HG02588 (cell line): ENCODE measurements at regions not wholly inside any gene's neighbourhood (a gene's known extent, or its start where the extent isn't known, plus 50 kb on each side); places are given as distances from the start of the nearest gene placed in this dataset.
"Not testable (repeated sequence)": the region's sequence is repeated elsewhere in the genome, so short reads cannot be mapped to it uniquely, and the experiment has no call there.

Source experiments
- ATAC-seq: cut with Tn5 transposase; IDR thresholded peaks from one replicate; pipeline ENCODE4 v1.9.1; 2021; ENCODE audit warnings: mild to moderate bottlenecking, moderate library complexity; ENCODE audit not compliant: unreplicated experiment

DNA sequence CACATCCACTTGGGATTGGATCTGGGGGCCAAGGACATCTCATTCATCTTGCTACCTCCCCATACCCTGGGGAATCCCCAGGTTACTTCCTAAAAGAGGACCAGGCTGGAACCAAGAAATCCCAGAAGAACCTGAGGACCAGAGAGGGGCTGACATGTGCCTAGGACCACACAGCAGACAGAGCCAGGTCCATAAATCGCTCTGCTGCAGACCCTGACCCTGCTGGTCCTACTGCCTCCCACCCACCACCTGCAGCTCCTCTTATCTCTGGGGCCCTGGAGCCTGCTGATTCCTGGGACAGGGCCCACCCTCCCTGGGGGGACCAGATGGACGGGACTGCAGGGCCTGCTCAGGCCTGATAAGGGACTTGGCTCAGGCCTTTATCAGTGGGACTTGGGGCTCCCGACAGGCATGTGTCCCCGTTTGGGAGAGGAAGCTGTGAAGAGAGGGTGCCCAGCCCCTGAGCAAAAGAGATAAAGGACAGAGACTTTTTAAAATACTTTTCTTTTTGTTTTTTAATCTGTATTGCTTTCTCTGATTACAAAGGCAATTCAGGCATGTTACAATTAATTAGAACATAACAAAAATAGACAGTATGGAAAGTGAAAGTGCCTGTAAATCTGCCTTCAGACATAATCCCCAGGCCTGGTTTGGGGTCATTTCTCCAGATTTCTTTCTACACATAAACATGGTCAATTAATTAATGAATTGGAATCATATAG lies 101.3 kb upstream of the LARP1 start:
- no peak for ATAC-seq

DNA sequence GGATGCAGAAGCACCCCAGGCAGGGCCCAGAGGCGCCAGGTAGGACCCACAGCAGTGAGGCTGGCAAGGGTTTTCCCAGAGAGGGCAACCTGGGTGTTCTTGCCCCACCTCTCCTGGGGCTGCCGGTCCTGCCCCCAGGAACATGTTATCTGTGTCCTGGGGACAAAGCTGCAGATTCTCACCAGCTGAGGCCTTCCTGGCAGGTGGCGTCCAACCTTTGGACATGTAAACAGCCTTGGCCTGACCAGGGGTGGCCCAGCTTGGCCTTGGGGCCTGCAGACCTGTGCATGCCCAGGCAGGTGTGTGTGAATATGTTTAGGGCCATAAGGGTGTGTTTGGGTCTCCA lies 101.8 kb upstream of the LARP1 start:
- ATAC-seq: no peak

DNA sequence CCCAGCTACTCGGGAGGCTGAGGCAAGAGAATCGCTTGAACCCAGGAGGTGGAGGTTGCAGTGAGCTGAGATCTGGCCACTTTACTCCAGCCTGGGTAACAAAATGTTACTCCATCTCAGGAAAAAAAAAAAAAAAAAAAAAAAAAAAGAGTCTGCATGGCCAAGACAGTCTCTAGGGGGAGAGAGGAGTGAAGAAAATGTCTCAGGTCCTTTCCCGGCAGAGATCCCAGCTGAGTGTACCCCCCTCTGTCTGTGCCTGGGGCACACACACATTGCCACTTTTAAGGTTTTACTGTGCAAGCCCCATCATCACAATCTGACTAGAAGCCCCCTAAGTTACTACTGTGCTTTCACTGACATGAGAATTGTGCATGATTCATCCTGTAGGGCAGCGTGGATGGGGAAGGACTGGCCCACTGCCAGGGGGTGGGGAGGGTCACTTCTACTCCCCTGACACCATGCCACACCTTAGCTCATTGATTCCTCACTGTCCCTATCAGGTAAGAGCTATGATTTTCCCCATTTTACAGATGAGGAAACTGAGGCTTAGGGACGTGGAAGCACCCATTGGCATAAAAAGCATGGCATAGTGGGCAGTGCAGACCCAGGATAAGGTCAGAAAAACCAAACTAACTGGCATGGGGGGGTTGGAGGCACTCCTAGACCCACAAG lies 102.3 kb upstream of the LARP1 start:
- ATAC-seq: no peak

DNA sequence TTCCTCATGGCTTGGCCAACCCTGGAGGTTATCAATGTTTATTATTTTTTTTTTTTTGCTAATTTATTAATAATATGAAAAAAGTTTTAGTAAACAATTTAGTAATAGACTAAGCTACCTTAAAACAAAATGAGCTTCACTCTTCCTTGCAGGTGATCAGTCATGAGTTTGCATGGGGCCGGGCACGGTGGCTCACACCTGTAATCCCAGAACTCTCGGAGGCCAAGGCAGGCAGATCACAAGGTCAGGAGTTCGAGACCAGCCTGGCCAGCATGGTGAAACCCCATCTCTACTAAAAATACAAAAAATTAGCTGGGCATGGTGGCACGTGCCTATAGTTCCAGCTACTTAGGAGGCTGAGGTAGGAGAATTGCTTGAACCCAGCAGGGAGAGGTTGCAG lies 103.4 kb upstream of the LARP1 start:
- not testable (repeated sequence) for ATAC-seq

DNA sequence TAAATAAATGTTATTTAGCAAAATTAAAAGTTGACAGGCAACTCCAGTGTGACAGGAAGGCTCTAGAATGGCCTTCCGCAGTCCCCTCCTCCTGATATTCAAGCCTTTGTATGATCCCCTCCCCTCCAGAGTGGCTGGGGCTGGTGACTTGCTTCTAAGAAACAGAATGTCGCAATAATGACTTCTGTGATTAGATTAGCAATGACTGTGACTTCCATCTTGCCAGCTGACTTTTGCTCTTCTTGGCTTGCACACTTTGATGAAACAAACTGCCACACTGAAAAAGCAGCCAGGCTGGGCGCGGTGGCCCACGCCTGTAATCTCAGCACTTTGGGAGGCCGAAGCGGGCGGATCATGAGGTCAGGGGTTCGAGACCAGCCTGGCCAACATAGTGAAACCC lies 106.5 kb upstream of the LARP1 start:
- ATAC-seq: no peak

DNA sequence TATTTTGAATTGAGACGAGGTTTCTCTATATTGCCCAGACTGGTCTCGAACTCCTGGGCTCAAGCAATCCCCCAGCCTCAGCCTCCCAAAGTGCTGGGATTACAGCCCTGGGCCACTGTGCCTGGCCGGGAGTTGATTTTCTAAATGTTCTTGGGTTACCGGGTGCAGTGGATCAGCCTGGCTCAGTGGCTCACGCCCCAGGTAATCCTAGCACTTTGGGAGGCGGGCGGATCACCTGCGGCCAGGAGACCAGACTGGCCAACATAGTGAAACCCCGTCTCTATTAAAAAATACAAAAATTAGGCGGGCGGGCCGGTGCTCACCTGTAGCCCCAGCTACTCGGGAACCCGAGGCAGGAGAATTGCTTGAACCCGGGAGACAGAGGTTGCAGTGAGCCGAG lies 106.9 kb upstream of the LARP1 start:
- ATAC-seq: no peak

DNA sequence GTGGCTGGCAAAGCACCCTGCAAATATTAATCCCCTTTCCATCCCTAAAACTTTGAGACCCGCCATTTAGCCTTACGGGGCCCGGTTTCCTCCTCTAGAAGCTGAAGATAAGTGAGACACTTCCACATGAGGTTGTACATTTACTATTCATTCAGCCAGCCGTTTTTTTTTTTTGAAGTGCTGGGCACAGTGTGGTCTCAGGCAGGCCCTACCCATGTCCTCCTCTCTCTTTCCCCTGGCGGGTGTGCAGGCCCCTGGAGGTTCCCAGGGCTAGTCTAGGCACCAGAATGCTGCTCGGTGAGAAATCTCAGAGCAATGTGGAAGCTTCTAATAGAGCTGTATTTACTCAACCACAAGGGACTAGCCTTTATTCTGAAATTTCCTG lies 107.4 kb upstream of the LARP1 start:
- ATAC-seq: no peak

DNA sequence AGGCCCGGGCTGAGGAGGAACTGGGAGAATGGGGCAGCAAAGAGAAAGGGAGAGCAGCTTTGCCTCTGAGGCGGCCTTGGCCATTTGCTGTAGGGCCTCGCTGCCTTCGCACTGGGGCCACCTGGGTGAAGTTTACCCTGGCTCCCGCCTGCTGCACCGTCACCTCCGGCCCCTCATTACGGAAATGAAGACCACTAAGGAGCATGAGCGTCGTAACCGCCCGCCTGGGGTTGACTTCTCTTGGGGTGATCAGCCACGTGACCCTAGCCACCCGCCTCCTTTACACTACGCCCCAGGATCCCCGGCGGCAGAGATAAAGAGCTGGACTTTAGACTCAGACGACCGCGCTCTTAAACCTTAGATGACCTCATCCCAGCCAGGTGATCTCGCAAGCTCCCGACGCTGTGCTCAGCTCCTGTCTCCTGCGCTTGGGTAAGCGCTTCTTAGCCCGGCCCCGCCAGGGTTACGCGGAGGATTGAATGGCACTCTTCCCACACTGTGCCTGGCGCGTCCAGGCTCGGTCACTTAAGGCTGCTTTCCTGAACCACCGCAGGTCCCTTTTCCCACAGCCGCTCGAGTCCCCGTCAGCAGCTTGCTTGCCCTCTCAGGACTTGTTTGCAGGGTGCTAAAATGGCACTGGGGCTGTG lies 107.9 kb upstream of the LARP1 start:
- peak; percentile 85 for ATAC-seq

DNA sequence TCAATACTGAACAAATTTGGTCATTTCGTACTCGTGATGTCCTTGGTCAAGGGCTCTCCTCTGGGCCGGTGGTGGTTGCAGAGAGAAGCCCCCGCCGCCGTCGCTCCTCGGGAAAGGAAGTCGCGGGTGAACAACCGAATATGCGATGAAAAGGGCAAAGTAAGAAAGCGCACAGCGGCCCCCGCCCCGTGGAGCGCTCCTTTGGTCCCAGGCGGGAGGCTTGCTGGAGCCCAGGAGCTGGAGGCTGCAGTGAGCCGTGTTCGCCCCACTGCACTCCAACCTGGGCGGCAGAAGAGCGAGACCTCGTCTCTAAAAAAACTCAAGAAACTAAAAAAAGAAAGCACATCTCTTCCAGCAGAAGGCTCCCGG lies 108.4 kb upstream of the LARP1 start:
- no peak for ATAC-seq

DNA sequence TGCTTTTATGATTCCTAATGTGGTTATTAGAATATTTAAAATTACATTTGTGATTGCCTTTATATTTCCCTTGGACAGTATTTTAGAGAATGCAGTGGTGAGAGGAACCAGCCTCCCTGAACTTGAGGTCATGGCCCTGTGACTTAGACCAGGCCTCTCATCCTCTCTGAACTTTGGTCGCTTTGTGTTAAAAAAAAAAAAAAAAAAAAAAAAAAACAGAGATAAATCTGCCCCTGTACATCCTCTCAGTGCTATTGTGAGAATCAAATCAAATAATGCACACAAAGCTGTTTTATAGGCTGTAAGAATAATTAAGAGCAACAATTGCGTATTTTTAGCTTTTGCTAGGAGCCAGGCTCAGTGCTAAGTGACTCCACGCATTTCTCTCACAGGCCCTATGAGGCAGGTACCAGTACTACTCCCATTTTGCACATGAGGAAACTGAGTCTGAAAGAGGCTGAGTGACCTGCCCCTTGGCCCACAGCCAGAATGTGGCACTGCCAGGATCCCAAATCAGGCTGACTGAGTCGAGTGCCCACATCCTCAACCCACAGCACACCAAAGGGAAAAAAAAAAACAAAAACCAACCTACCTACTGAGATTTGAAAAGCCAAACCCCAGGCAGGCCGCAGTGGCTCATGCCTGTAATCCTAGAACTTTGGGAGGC lies 110.3 kb upstream of the LARP1 start:
- no peak for ATAC-seq

DNA sequence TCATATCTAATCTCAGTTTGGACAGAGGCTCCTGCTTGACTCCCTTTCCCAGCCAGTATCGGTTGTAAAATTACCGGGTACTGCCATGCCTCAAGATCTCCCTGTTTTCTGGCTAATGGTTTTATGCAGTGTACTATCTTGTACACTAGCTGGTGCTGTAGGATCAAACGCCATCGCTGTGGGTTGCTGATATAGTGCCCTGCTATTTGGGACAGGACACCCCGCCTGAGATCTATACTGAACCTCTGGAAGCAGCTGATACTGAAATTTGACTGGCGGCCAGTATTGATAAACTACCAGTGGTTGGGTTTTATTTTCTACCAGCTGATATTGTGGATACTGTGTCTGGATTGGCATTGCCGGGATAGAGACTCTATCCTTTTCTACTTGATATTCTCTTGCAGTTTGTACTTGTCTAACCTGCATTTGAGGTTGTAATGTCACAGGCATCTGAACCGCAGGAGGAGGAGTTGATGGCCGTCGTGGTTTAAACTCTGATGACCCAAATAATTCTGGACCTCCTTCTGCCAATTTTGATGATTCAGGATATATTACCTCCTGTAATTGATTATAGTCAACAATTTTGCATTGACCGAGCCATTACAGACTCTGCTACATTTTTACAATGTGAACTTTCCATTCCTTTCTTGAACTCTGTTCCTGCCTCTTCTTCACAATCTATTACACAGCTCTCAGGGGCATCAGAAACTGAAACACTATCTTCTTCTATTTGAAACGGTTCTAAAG lies 112.5 kb upstream of the LARP1 start:
- ATAC-seq: no peak

DNA sequence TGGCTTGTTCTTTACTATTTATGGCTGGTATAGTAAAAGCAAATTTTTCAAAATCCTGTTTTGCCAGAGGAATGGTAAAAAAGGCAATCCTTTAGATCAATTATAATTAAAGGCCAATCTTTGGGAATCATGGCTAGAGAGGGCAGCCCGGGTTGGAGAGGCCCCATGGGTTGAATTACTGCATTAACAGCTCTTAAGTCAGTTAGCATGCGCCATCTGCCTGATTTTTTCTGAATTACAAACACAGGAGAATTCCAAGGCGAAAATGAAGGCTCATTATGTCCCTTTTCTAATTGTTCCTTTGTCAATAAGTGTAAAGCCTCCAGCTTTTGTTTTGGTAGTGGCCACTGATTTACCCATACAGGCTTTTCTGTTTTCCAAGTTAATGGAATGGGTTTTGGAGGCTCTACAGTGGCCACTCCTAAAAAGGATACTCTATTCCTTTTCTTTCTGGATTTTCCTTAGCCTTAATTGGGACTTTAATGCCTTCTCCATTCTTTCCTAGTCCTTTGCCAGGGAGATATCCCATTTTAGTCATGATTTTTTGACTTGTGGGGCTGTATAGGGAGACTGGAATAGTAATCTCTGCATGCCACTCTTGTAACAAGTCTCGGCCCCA lies 114.9 kb upstream of the LARP1 start:
- not testable (repeated sequence) for ATAC-seq

DNA sequence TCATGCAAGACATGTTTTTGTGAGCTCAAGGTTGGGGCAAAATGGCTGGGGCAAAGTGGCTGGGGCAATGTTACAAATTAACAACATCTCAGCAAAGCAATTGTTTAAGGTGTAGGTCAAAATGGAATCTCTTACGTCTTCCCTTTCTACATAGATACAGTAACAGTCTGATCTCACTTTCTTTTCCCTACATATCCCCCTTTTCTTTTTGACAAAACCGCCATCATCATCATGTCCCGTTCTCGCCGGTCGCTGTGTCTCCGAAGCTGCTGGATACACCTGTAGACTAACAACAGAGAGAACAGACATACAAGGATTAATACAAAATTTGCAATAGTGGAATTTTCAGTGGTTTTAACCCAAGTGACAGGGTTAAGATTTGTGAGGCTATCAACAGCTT lies 118.4 kb upstream of the LARP1 start:
- ATAC-seq: not testable (repeated sequence)

DNA sequence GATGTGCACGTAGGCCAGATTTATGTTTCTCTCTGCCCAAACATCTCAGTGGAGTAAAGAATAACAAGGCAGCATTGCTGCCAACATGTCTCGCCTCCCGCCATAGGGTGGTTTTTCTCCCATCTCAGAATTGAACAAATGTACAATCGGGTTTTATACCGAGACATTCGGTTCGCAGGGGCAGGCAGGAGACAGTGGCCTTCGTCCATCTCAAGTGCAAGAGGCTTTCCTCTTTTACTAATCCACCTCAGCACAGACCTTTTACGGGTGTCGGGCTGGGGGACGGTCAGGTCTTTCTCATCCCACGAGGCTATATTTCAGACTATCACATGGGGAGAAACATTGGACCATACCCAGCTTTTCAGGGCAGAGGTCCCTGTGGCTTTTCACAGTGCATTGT lies 118.9 kb upstream of the LARP1 start:
- ATAC-seq: not testable (repeated sequence)

DNA sequence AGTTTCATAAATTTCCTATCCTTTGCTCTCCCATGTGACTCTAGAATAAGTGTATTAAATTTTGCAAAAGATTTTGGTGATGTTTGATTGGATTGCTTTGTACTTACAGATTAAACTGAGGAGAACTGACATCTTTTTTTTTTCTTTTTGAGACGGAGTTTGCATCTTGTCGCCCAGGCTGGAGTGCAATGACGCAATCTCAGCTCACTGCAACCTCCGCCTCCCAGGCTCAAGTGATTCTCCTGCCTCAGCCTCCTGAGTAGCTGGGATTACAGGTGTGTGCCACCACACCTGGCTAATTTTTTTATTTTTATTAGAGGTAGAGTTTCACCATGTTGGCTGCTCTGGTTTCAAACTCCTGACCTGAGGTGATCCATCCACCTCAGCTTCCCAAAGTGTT lies 121.4 kb upstream of the LARP1 start:
- not testable (repeated sequence) for ATAC-seq

DNA sequence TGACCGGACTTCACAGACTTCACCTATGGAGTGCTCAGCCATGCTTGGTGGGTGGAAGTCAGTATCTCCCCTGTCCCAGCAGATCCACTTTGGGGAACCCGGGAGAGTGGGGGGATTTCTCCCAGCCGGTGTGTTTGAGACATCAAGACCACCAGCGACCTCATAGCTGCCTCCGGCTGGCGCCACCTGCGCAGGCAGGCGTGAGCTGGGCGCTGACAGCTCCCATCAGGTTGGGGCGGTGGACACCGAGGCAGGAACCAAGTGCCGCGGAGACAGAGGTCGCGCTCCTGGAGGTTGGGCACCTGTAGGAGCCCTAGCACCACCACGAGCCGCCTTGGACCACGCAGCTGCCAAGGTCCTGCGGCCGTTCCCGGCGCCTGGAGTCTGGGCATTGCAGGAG lies 124.0 kb upstream of the LARP1 start:
- ATAC-seq: no peak

DNA sequence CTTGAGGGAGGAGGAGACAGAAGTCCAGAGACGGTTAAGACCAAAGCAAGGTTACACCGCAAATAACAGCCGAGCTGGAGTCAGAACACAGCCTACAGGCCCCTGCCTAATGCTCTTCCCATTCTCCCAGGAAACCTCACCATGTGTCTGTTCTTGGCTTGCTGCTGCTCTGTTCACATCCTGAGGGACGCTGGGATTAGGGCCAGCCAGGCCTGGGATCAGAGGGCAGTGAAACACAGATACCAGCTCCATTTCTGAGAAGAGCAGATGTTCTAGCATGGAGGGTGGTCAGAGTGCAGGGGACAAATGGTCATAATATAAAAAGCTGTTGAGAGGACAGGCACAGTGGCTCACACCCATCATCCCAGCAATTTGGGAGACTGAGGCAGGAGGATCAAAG lies 124.8 kb upstream of the LARP1 start:
- no peak for ATAC-seq

DNA sequence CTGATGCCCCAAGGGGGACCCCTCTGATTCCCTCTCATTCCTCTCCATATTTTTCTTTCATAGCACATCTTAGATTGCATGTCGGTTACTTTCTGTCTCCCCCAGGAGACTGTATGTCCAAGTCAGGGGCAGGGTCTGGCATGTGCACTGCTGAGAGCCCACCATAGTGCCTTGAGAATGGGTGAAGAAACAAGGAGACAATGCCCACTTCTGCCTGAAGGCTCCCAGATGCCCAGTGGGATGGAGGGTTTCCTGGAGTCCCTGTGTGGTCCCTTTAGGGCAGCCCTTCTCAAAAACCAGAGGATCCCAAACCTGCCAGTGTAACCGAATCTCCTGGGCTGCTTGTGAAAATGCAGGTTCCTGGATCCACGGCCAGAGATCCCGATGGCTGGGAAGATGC lies 126.5 kb upstream of the LARP1 start:
- ATAC-seq: no peak

DNA sequence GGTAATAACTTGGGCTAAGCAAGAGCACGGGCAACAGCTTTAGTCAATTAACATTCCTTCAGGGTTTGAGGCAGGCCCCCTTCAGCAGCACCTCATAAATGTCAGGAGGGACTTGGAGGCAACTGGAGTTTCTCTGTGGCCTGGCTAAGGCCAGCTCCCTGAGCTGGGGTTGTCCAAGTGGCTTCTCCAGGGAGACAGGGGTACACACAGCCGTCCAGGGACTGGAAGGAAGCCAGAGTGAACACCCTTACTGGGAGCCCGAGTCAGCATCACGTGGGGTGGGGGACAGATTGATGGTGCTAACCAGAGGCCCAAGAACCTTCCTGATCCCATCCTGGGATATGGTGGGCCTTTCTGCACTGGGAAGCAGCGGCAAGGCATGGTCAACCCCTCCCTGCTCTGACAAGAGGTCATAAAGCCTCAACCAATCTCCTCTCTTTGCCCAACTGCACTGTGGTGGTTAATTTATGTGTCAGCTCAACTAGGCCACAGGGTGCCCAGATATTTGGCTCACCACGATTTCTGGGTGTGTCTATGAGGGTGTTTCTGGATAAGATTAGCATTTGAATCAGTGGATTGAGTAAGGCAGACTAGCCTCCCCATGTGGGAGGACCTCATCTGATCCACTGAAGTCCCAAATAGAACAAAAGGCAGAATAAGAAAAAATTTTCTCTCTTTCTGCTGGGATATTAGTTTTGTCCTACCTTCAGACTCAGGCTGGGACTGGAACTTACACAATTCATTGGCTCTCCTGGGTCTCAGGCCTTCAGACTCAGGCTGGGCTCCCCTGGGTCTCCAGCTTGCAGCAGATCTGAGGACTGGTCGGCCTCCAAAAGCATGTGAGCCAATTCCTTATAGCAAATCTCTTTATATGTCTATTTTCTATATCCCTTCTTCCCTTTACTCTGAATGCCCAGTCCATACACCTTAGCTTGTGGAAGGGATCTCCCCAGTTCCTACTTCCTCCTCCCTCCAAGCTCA lies 127.2 kb upstream of the LARP1 start:
- ATAC-seq: no peak
